H1 (cell line): ENCODE measurements at regions not wholly inside any gene's neighbourhood (a gene's known extent, or its start where the extent isn't known, plus 50 kb on each side); places are given as distances from the start of the nearest gene placed in this dataset.

Source experiments
- BCL11A ChIP-seq, 2 experiments: IDR thresholded peaks; one replicate each; pipeline ENCODE4 v1.6.1; 2011; ENCODE audit warnings: low read depth in 2 of 2, low read length in 2 of 2, mild to moderate bottlenecking in 2 of 2
- BRCA1 ChIP-seq: IDR thresholded peaks from 2 replicates; pipeline ENCODE4 v1.6.1; 2012; ENCODE audit warnings: low read depth, low read length, improper control_type of control experiment
- CHD2 ChIP-seq: IDR thresholded peaks from 2 replicates; pipeline ENCODE4 v1.6.1; 2012; ENCODE audit warnings: low read length, improper control_type of control experiment
- CHD7 ChIP-seq: fragments of 300-600 bp; sonication (generic); IDR thresholded peaks from 2 replicates; pipeline ENCODE4 v1.7.1; 2012; ENCODE audit warnings: low read length, moderate library complexity, mild to moderate bottlenecking, inconsistent platforms; ENCODE audit not compliant: insufficient replicate concordance
- CTBP2 ChIP-seq: IDR thresholded peaks from 2 replicates; pipeline ENCODE4 v1.7.0; 2011; ENCODE audit warnings: borderline replicate concordance, mild to moderate bottlenecking, moderate library complexity, mixed read lengths, low read length; ENCODE audit not compliant: insufficient read depth, insufficient read length
- KDM1A ChIP-seq: fragments of 200-600, 300-600 bp; sonication (generic); IDR thresholded peaks from 2 replicates; pipeline ENCODE4 v1.7.1; 2016; ENCODE audit warnings: mild to moderate bottlenecking, low read length, borderline replicate concordance
- KDM5A ChIP-seq: fragments of 200-600 bp; IDR thresholded peaks from 2 replicates; pipeline ENCODE4 v1.7.1; 2012; ENCODE audit warnings: mild to moderate bottlenecking, low read length, inconsistent platforms, mixed read lengths
- PHF8 ChIP-seq: fragments of 200-600 bp; sonication (generic); conservative IDR thresholded peaks from 2 replicates; pipeline ENCODE4 v1.7.1; 2012; ENCODE audit warnings: low read depth, mild to moderate bottlenecking, inconsistent platforms, low read length, moderate library complexity
- POU5F1 ChIP-seq: IDR thresholded peaks from 2 replicates; pipeline ENCODE4 v1.6.1; 2011; ENCODE audit warnings: low read depth, mild to moderate bottlenecking, low read length, moderate library complexity
- RBBP5 ChIP-seq: IDR thresholded peaks from 2 replicates; pipeline ENCODE4 v1.7.1; 2012; ENCODE audit warnings: low read depth, mild to moderate bottlenecking, inconsistent platforms, low read length, moderate library complexity, borderline replicate concordance
- RXRA ChIP-seq: IDR thresholded peaks from 2 replicates; pipeline ENCODE4 v1.6.1; 2011; ENCODE audit warnings: low read depth, mild to moderate bottlenecking, low read length, moderate library complexity; ENCODE audit not compliant: insufficient read depth
- SUZ12 ChIP-seq: fragments of 200-600 bp; sonication (generic); IDR thresholded peaks from 2 replicates; pipeline ENCODE4 v1.6.1; 2012; ENCODE audit warnings: mild to moderate bottlenecking, inconsistent platforms, low read length, moderate library complexity, mixed read lengths

GRCh38 chr7:130900471-130901076 lies 166.6 kb upstream of the KLF14 start (continued):
- no peak for TF ChIP-seq CHD7
- TF ChIP-seq RBBP5: no peak
- no peak for TF ChIP-seq CHD2
- TF ChIP-seq KDM1A: no peak
- no peak for TF ChIP-seq CTBP2
- no peak for TF ChIP-seq BRCA1
- TF ChIP-seq SUZ12: no peak
- no peak for TF ChIP-seq PHF8
- TF ChIP-seq RXRA: no peak
- no peak for TF ChIP-seq BCL11A (IDR thresholded peaks at IDR 0.05; ENCODE audit: low read depth in 2 of 2, low read length in 2 of 2)
- TF ChIP-seq KDM5A: no peak
- TF ChIP-seq POU5F1: no peak
